MM.1S (cell line): ENCODE measurements at regions not wholly inside any gene's neighbourhood (a gene's known extent, or its start where the extent isn't known, plus 50 kb on each side); places are given as distances from the start of the nearest gene placed in this dataset.

Experiments
- DNase-seq: peaks from one replicate; pipeline ENCODE4 v3.0.0-alpha.2; 2015
- H2AFZ ChIP-seq: fragments of 300-600 bp; sonication (generic); 2 replicates; pipeline ENCODE4 v1.6.0; 2016; ENCODE audit warnings: antibody characterized with exemption, low read length
- H3F3A ChIP-seq: fragments of 300-600 bp; sonication (generic); 2 replicates; pipeline ENCODE4 v1.6.1; 2016; ENCODE audit warnings: mild to moderate bottlenecking, antibody characterized with exemption, low read length, moderate library complexity, mixed read lengths; ENCODE audit not compliant: insufficient read depth
- H3K27ac ChIP-seq: fragments of 300-600 bp; sonication (generic); 2 replicates; pipeline ENCODE4 v1.5.1; 2016; ENCODE audit warnings: mild to moderate bottlenecking, low read length
- H3K27me3 ChIP-seq: fragments of 300-600 bp; sonication (generic); replicated peaks from 2 replicates; pipeline ENCODE4 v1.6.0; 2016; ENCODE audit warnings: low read length; ENCODE audit not compliant: insufficient read depth
- H3K36me3 ChIP-seq: fragments of 300-600 bp; sonication (generic); replicated peaks from 2 replicates; pipeline ENCODE4 v1.6.1; 2016; ENCODE audit warnings: mild to moderate bottlenecking, low read length, mixed read lengths; ENCODE audit not compliant: insufficient read depth
- H3K4me1 ChIP-seq: fragments of 300-600 bp; sonication (generic); 2 replicates; pipeline ENCODE4 v1.6.1; 2016; ENCODE audit warnings: low read length, mixed read lengths
- H3K4me2 ChIP-seq: fragments of 300-600 bp; sonication (generic); 2 replicates; pipeline ENCODE4 v1.6.0; 2016; ENCODE audit warnings: low read depth, low read length
- H3K4me3 ChIP-seq: fragments of 300-600 bp; sonication (generic); 2 replicates; pipeline ENCODE4 v1.5.1; 2016; ENCODE audit warnings: low read length, mixed read lengths
- H3K79me2 ChIP-seq: fragments of 300-600 bp; sonication (generic); 2 replicates; pipeline ENCODE4 v1.6.1; 2016; ENCODE audit warnings: mixed run types, low read length, mixed read lengths
- H3K9ac ChIP-seq: fragments of 300-600 bp; sonication (generic); 2 replicates; pipeline ENCODE4 v1.6.1; 2016; ENCODE audit warnings: low read length, mixed read lengths
- H3K9me2 ChIP-seq: fragments of 300-600 bp; sonication (generic); replicated peaks from 2 replicates; pipeline ENCODE4 v1.6.1; 2016; ENCODE audit warnings: mild to moderate bottlenecking, low read length, mixed read lengths; ENCODE audit not compliant: insufficient read depth
- H3K9me3 ChIP-seq: fragments of 300-600 bp; sonication (generic); replicated peaks from 2 replicates; pipeline ENCODE4 v1.6.1; 2016; ENCODE audit warnings: mild to moderate bottlenecking, low read length, mixed read lengths; ENCODE audit not compliant: insufficient read depth
- H4K20me1 ChIP-seq: fragments of 300-600 bp; sonication (generic); 2 replicates; pipeline ENCODE4 v1.6.1; 2016; ENCODE audit warnings: mild to moderate bottlenecking, low read length, moderate library complexity, mixed read lengths; ENCODE audit not compliant: insufficient read depth
- CTCF ChIP-seq: fragments of 300-600 bp; sonication (generic); IDR thresholded peaks from 2 replicates; pipeline ENCODE4 v1.5.1; 2016; ENCODE audit warnings: antibody characterized with exemption, low read length, mixed read lengths
- EZH2 ChIP-seq: fragments of 300-600 bp; sonication (generic); optimal IDR thresholded peaks from 2 replicates; pipeline ENCODE3; 2017; ENCODE audit warnings: low read depth, mild to moderate bottlenecking, antibody characterized with exemption, low read length, mixed read lengths
- EZH2phosphoT487 ChIP-seq: fragments of 300-600 bp; sonication (generic); IDR thresholded peaks from 2 replicates; pipeline ENCODE4 v1.6.1; 2018; ENCODE audit warnings: antibody characterized with exemption, low read length

GRCh38 chr11:131193031-131193501 lies 177.3 kb upstream of the NTM start:
- H3K27ac ChIP-seq = no peak overlapping the region
- no peak overlapping the region for H2AFZ ChIP-seq
- no peak for DNase-seq
- no peaks in the 10 kb centered on the region for H3K36me3 ChIP-seq
- no peaks in the 10 kb centered on the region for H3K27me3 ChIP-seq
- no peak overlapping the region for H3K9ac ChIP-seq
- no peaks in the 10 kb centered on the region for H4K20me1 ChIP-seq
- H3K4me1 ChIP-seq = no peaks in the 10 kb centered on the region
- no peaks in the 10 kb centered on the region for H3F3A ChIP-seq
- H3K4me2 ChIP-seq = no peak overlapping the region
- no peaks in the 10 kb centered on the region for H3K79me2 ChIP-seq
- no peak for TF ChIP-seq EZH2
- no peak for TF ChIP-seq EZH2phosphoT487
- TF ChIP-seq CTCF = no peak
- H3K4me3 ChIP-seq = no peak overlapping the region
- no peaks in the 10 kb centered on the region for H3K9me2 ChIP-seq
- H3K9me3 ChIP-seq = no peaks in the 10 kb centered on the region

GRCh38 chr11:131194726-131195125 lies 175.7 kb upstream of the NTM start:
- Histone ChIP-seq H3K9ac (no peak overlapping the region), H3K27me3 (no peaks in the 10 kb centered on the region), H3K27ac (no peak overlapping the region), H3K9me2 (no peaks in the 10 kb centered on the region), H3K9me3 (no peaks in the 10 kb centered on the region), H3F3A (no peaks in the 10 kb centered on the region), H3K4me3 (no peak overlapping the region), H3K79me2 (no peaks in the 10 kb centered on the region), H3K36me3 (no peaks in the 10 kb centered on the region), H2AFZ (no peak overlapping the region), H4K20me1 (no peaks in the 10 kb centered on the region), H3K4me2 (no peak overlapping the region), H3K4me1 (no peaks in the 10 kb centered on the region)
- no peak for TF ChIP-seq EZH2phosphoT487
- no peak for TF ChIP-seq CTCF
- no peak for TF ChIP-seq EZH2
- no peak for DNase-seq

- Histone ChIP-seq H3K4me2 (no peak overlapping the region), H3K9ac (no peak overlapping the region), H3K36me3 (no peaks in the 10 kb centered on the region), H3K4me3 (no peak overlapping the region), H4K20me1 (no peaks in the 10 kb centered on the region), H3K4me1 (no peaks in the 10 kb centered on the region), H3K27me3 (no peaks in the 10 kb centered on the region), H3F3A (no peaks in the 10 kb centered on the region), H3K9me2 (no peaks in the 10 kb centered on the region), H2AFZ (no peak overlapping the region), H3K79me2 (no peaks in the 10 kb centered on the region), H3K27ac (no peak overlapping the region), H3K9me3 (no peaks in the 10 kb centered on the region)
- TF ChIP-seq EZH2 = no peak
- no peak for TF ChIP-seq EZH2phosphoT487
- TF ChIP-seq CTCF = no peak
- no peak for DNase-seq
Observed at GRCh38 chr11:131195661-131196517, 174.5 kb upstream of the NTM start.
